ENCODE measurements at regions not wholly inside any gene's neighbourhood (a gene's known extent, or its start where the extent isn't known, plus 50 kb on each side); places are given as distances from the start of the nearest gene placed in this dataset.

- TF ChIP-seq CTCF (IDR thresholded peaks at IDR 0.05) (no peak), EZH2 (IDR thresholded peaks at IDR 0.05) (no peak)
Measured at GRCh38 chr7:51590746-51591145, 274.1 kb upstream of the COBL start.

Data from neural progenitor cell (in vitro differentiated cells).